K562 (cell line): ENCODE measurements at regions not wholly inside any gene's neighbourhood (a gene's known extent, or its start where the extent isn't known, plus 50 kb on each side); places are given as distances from the start of the nearest gene placed in this dataset.

ENCODE experiments used
- ATAC-seq: fragments of 200-7000 bp; cut with Tn5 transposase; 3 replicates; pipeline ENCODE4 v1.9.1; 2020; ENCODE audit warnings: moderate library complexity
- BruUV-seq: library from RNA; stranded (reverse); fragments of 400-500 nt; replicated peaks from 2 replicates; lab custom pipeline; 2021; lab: Mats Ljungman, UMichigan
- CTCF ChIA-PET: fragments of 300-600 bp; formaldehyde crosslinking; extraction: SDS; loops from one replicate; lab custom pipeline; 2021; ENCODE audit warnings: low intra/inter-chr PET ratio; lab: Yijun Ruan, JAX
- POLR2A ChIA-PET: fragments of 300-600, 350-650 bp; sonication (Branson Sonifier 250); formaldehyde crosslinking; extraction: SDS; loops from one replicate; lab custom pipeline; 2021; ENCODE audit warnings: antibody characterized with exemption, inconsistent platforms; lab: Yijun Ruan, JAX
- DNase-seq, 4 experiments: peaks; one replicate each; pipeline versions ENCODE4 v3.0.0 to v3.0.0-alpha.2; 2011 to 2018; ENCODE audit warnings: low spot score in 3 of 4, mixed read lengths in 3 of 4; ENCODE audit errors: extremely low read depth in 1 of 4
- FAIRE-seq: peaks from 2 replicates; lab custom pipeline; 2011; peaks lifted over from hg19 to GRCh38; lab: Jason Lieb, UNC
- H2AFZ ChIP-seq: 2 replicates; pipeline ENCODE4 v1.6.0; 2011; ENCODE audit warnings: low read depth, low read length, control low read depth, inconsistent platforms
- H3K27ac ChIP-seq: fragments of 200-600 bp; 3 replicates; pipeline ENCODE4 v1.8.0; 2011; ENCODE audit warnings: low read depth, mild to moderate bottlenecking, control low read depth, inconsistent platforms, low read length, moderate library complexity, mixed read lengths; ENCODE audit errors: extremely low read depth
- H3K27me3 ChIP-seq, 2 experiments: fragments of 300-600 bp in 1 of 2; 2 replicates in 1 of 2; 3 replicates in 1 of 2; pipeline versions ENCODE4 v1.6.0 to v1.8.0; 2011; ENCODE audit warnings: inconsistent platforms in 2 of 2, low read length in 2 of 2, mild to moderate bottlenecking in 1 of 2, mixed read lengths in 1 of 2, moderate library complexity in 1 of 2; ENCODE audit not compliant: control insufficient read depth in 2 of 2, insufficient read depth in 2 of 2
- H3K36me3 ChIP-seq: fragments of 300-600 bp; 3 replicates; pipeline ENCODE4 v1.8.0; 2011; ENCODE audit warnings: mild to moderate bottlenecking, low read length, inconsistent platforms; ENCODE audit not compliant: control insufficient read depth, insufficient read depth
- H3K4me1 ChIP-seq, 2 experiments: fragments of 200-600 bp in 1 of 2; replicated peaks in 1 of 2; 2 replicates in 1 of 2; 3 replicates in 1 of 2; pipeline versions ENCODE4 v1.5.1 to v1.8.0; 2011; ENCODE audit warnings: inconsistent platforms in 2 of 2, low read length in 2 of 2, mild to moderate bottlenecking in 1 of 2, mixed read lengths in 1 of 2, moderate library complexity in 1 of 2; ENCODE audit not compliant: control insufficient read depth in 2 of 2, insufficient read depth in 2 of 2
- H3K4me2 ChIP-seq: 2 replicates; pipeline ENCODE4 v1.6.1; 2011; ENCODE audit warnings: low read length, control low read depth, inconsistent platforms, mixed read lengths; ENCODE audit not compliant: insufficient read depth
- H3K4me3 ChIP-seq: fragments of 200-600 bp; sonication (generic), shearing (Covaris generic); 2 replicates; pipeline ENCODE4 v1.5.1; 2016; ENCODE audit warnings: control low read depth, inconsistent platforms
- H3K79me2 ChIP-seq: fragments of 200-600 bp; 3 replicates; pipeline ENCODE4 v1.8.0; 2011; ENCODE audit warnings: low read length, inconsistent platforms; ENCODE audit not compliant: control insufficient read depth, insufficient read depth
- H3K9ac ChIP-seq, 2 experiments: 2 replicates each; pipeline versions ENCODE4 v1.6.0 to v1.6.1; 2011; ENCODE audit warnings: low read depth in 2 of 2, low read length in 2 of 2, control low read depth in 1 of 2, inconsistent platforms in 1 of 2, mild to moderate bottlenecking in 1 of 2, mixed read lengths in 1 of 2; ENCODE audit not compliant: insufficient read depth in 1 of 2
- H3K9me1 ChIP-seq: one replicate; pipeline ENCODE4 v1.6.0; 2011; ENCODE audit warnings: inconsistent platforms, mild to moderate bottlenecking, low read length, moderate library complexity; ENCODE audit not compliant: control insufficient read depth, insufficient read depth
- H3K9me3 ChIP-seq: replicated peaks from 2 replicates; pipeline ENCODE4 v1.5.1; 2011; ENCODE audit warnings: low read depth, low read length, inconsistent platforms; ENCODE audit not compliant: control insufficient read depth, insufficient read depth
- H4K20me1 ChIP-seq: replicated peaks from 2 replicates; pipeline ENCODE4 v1.6.1; 2011; ENCODE audit warnings: low read length, inconsistent platforms, mixed read lengths; ENCODE audit not compliant: control insufficient read depth, insufficient read depth
- FOXA1 ChIP-seq: fragments of 450-650 bp; IDR thresholded peaks from 2 replicates; pipeline ENCODE4 v1.6.1; 2016; ENCODE audit warnings: mild to moderate bottlenecking, borderline replicate concordance
- HCFC1 ChIP-seq: IDR thresholded peaks from 2 replicates; pipeline ENCODE4 v1.6.1; 2012; ENCODE audit warnings: low read depth, low read length, improper control_type of control experiment
- NELFE ChIP-seq: IDR thresholded peaks from 2 replicates; pipeline ENCODE4 v1.6.1; 2011; ENCODE audit warnings: mild to moderate bottlenecking; ENCODE audit not compliant: insufficient read depth, insufficient read length
- POLR2G ChIP-seq: fragments of 200-400 bp; formaldehyde crosslinking; IDR thresholded peaks from 2 replicates; pipeline ENCODE4 v1.6.1; 2017; ENCODE audit warnings: low read depth, mild to moderate bottlenecking, antibody characterized with exemption, low read length, moderate library complexity
- RUNX1 ChIP-seq: sonication (generic); IDR thresholded peaks from 2 replicates; pipeline ENCODE4 v1.6.1; 2016; ENCODE audit warnings: antibody characterized with exemption, low read depth
- ZHX1 ChIP-seq: fragments of 150-350 bp; conservative IDR thresholded peaks from 2 replicates; pipeline ENCODE4 v1.6.1; 2014; ENCODE audit warnings: low read length
- ZNF133 ChIP-seq: fragments of 250-450 bp; sonication (Bioruptor Pico); IDR thresholded peaks from 2 replicates; pipeline ENCODE4 v1.4.0; 2020; ENCODE audit warnings: mild to moderate bottlenecking
- ZNF589 ChIP-seq: fragments of 200-800 bp; sonication (Bioruptor generic); IDR thresholded peaks from 2 replicates; pipeline ENCODE4 v1.6.1; 2016; ENCODE audit warnings: low read depth, missing genetic modification characterization, missing compliant biosample characterization
- WGBS: fragments of 100-300 bp; shearing (Covaris generic); methylation state at CpG from one replicate; pipeline ENCODE4 v1.1.6; 2016; ENCODE audit warnings: low coverage, mixed read lengths; ENCODE audit not compliant: insufficient coverage; ENCODE audit errors: missing lambda C conversion rate; 5-methylcytosine and 5-hydroxymethylcytosine counted together
- in situ Hi-C: fragments of 300-500 bp; cut with MboI; formaldehyde crosslinking; loops from 4 replicates; pipeline ENCODE4 v1.15.0; 2018; ENCODE audit warnings: inconsistent platforms, mixed read lengths
- intact Hi-C: fragments of 100-400 bp; cut with micrococcal nuclease; formaldehyde crosslinking; loops from 2 replicates; pipeline ENCODE4 v1.14.2; 2022

GRCh38 chr13:62302341-62302740, 886.7 kb upstream of the PCDH20 start:
- intact Hi-C loops = no loop called here
- no peak for FAIRE-seq
- POLR2A ChIA-PET = no interaction called here
- Histone ChIP-seq H3K36me3 (no peaks in the 10 kb centered on the region), H3K4me2 (no peak overlapping the region), H3K9me1 (no peaks in the 10 kb centered on the region), H3K27ac (no peak overlapping the region), H3K4me3 (no peak overlapping the region), H4K20me1 (no peaks in the 10 kb centered on the region), H3K27me3 (no peaks in the 10 kb centered on the region), H3K9me3 (no peaks in the 10 kb centered on the region), H3K4me1 (no peaks in the 10 kb centered on the region), H3K79me2 (no peaks in the 10 kb centered on the region), H3K9ac (no peak overlapping the region), H2AFZ (no peak overlapping the region)
- TF ChIP-seq NELFE (no peak), ZNF133 (CRISPR knock-in tag) (no peak), FOXA1 (no peak), POLR2G (no peak), ZHX1 (no peak), ZNF589 (no peak), RUNX1 (no peak), HCFC1 (no peak)
- in situ Hi-C loops = no loop called here
- ATAC-seq = no peak
- CTCF ChIA-PET = no interaction called here
- DNase-seq = no peak
- 0% methylated on average over 2 of the region's 2 CpGs for WGBS
- no TSS peak for BruUV-seq
